ES-I3 (cell line): ENCODE measurements at regions not wholly inside any gene's neighbourhood (a gene's known extent, or its start where the extent isn't known, plus 50 kb on each side); places are given as distances from the start of the nearest gene placed in this dataset.
A peak's percentile ranks its signal among the peaks of the same experiment; 100 is the strongest.

Experiments
- H3K36me3 ChIP-seq: 2 replicates; pipeline ENCODE4 v1.6.1; 2013; ENCODE audit warnings: mild to moderate bottlenecking, low read length, control low read depth, moderate library complexity; ENCODE audit not compliant: insufficient read depth
- H3K4me1 ChIP-seq: 2 replicates; pipeline ENCODE4 v1.6.1; 2013; ENCODE audit warnings: mild to moderate bottlenecking, control low read depth, low read length; ENCODE audit not compliant: insufficient read depth
- H3K9ac ChIP-seq: 2 replicates; pipeline ENCODE4 v1.6.1; 2013; ENCODE audit warnings: low read depth, mild to moderate bottlenecking, low read length, moderate library complexity
- H3K9me3 ChIP-seq: 2 replicates; pipeline ENCODE4 v1.6.1; 2013; ENCODE audit warnings: mild to moderate bottlenecking, low read length, moderate library complexity; ENCODE audit not compliant: control insufficient read depth, insufficient read depth

DNA sequence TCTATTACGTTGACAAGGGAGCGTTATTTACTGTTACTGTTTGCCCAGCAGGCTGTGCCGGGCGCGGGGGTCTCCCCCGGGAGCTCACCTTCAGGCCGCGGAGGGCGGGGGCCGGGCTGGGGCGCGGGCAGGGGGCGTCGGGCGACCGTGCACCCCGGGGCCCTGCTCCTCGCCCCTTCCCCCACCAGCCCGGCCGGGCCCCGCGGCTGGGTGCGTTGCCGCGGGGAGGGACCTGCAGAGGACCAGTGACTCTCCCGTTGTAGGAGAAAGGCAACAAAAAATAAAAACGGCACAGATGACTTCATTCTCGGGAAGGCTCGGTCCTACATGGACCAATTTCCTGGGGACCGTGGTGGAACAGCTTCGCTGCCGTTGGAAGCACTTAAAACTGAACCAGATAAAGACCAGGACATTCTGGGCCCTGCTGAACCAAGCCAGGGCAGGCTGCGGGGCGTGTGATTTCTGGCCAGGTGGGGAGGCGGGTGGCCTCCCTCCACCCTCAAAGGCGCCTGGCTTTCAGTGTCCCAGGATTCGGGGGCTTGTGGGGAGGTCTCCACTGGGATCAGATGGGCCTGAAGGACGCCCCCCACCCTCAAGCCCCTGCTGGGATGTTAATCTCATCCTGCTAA, 57.4 kb downstream of the IGLL1 start:
- H3K36me3 ChIP-seq: no peaks in the 10 kb centered on the region
- peak overlapping the region; percentile 31; the same call in 1 of the 2 replicates for H3K9ac ChIP-seq
- H3K4me1 ChIP-seq: peaks cover 8% of the 10 kb centered on the region; the same call in 1 of the 2 replicates
- no peaks in the 10 kb centered on the region for H3K9me3 ChIP-seq

GRCh38 chr22:23521441-23522113, 58.5 kb downstream of the IGLL1 start:
- Histone ChIP-seq H3K9ac (peak overlapping the region; percentile 47; the same call in 1 of the 2 replicates), H3K4me1 (peaks cover 8% of the 10 kb centered on the region; the same call in 1 of the 2 replicates), H3K36me3 (no peaks in the 10 kb centered on the region), H3K9me3 (no peaks in the 10 kb centered on the region)

DNA sequence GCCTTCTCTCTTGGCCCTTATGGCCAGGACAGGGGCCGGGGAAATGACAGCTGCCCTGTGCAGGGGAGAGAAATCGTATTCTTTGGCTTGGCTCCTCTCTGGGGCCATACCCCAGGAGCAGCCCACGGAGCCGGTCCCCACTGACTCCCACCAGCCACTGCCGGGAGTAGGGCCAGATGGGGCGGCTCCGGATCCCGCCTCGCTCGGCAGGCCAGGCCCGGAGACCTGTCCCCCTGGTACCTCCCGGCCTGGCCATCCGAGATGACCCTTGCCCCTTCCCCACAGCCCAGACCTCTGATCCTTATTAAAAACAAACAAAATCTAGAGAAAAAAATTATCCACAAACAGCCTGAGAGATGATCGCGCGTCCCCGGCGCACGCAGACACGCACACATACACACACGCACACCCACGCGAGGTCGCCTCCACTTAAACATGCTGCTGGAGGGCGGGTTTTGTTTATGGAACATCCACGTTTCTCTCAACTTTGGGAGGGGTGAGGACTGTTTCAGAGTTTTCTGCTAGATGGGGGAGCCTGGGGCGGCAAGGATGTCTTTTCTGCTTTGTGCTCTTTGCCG, 59.1 kb downstream of the IGLL1 start:
- Histone ChIP-seq H3K36me3 (no peaks in the 10 kb centered on the region), H3K4me1 (peaks cover 8% of the 10 kb centered on the region; the same call in 1 of the 2 replicates), H3K9me3 (no peaks in the 10 kb centered on the region), H3K9ac (peak overlapping the region; percentile 47; the same call in 1 of the 2 replicates)

- Histone ChIP-seq H3K36me3 (no peaks in the 10 kb centered on the region), H3K9ac (no peak overlapping the region), H3K4me1 (peaks cover 11% of the 10 kb centered on the region; the same call in 1 of the 2 replicates), H3K9me3 (no peaks in the 10 kb centered on the region)
Observed at GRCh38 chr22:23519442-23520157, 60.5 kb downstream of the IGLL1 start.

GRCh38 chr22:23518376-23519187, 61.5 kb downstream of the IGLL1 start:
- H3K4me1 ChIP-seq: peaks cover 15% of the 10 kb centered on the region; the same call in 1 of the 2 replicates
- no peak overlapping the region for H3K9ac ChIP-seq
- no peaks in the 10 kb centered on the region for H3K36me3 ChIP-seq
- H3K9me3 ChIP-seq: no peaks in the 10 kb centered on the region

DNA sequence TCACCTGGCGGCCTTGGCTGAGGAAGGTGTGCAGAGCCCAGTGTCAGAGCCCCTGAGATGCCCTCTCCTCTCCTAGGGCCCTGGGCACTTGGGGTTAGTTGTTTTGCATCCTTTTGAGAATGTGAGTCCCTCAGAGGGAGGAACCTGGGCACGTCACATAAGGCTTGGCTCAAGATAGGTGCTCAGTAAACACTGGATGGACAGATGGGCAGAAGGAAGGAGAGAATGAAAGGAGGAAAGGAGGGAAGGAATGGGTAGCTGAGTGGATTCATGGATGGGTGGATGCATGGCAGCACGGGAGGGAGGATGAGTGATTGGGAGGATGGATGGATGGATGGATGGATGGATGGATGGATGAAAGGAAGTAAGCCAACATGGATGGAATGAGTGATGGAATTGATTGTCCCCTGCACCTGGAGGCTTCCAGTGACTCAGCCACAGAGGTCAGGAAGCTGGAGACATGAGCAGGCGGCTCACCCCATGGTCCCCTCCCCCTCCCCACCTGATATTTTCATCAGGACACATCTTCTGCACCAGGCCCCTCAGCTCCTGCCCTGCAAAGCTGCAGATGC, 62.2 kb downstream of the IGLL1 start:
- Histone ChIP-seq H3K9me3 (no peaks in the 10 kb centered on the region), H3K4me1 (peaks cover 15% of the 10 kb centered on the region; the same call in 1 of the 2 replicates), H3K36me3 (no peaks in the 10 kb centered on the region), H3K9ac (no peak overlapping the region)

DNA sequence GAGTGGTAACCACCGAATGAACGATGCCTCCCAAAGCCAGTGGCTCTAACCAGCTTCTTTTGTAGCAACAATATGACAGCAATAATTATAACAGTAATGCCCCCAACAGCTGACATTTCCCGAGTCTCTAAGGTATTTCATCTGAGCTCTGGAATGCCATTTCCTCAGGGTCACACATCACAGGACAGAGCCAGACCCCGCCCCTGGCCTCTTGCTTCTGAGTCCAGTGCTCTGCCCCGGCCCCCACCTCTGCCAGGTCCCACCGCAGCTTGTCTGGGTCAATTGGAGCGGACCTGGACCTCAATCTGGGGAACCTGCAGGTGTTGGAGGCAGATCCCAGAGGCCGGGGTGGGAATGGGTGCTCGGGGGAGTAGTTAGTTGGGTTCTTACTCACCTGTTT, 63.8 kb downstream of the IGLL1 start:
- H3K9ac ChIP-seq: no peak overlapping the region
- peaks cover 15% of the 10 kb centered on the region; the same call in 1 of the 2 replicates for H3K4me1 ChIP-seq
- H3K9me3 ChIP-seq: no peaks in the 10 kb centered on the region
- H3K36me3 ChIP-seq: no peaks in the 10 kb centered on the region

DNA sequence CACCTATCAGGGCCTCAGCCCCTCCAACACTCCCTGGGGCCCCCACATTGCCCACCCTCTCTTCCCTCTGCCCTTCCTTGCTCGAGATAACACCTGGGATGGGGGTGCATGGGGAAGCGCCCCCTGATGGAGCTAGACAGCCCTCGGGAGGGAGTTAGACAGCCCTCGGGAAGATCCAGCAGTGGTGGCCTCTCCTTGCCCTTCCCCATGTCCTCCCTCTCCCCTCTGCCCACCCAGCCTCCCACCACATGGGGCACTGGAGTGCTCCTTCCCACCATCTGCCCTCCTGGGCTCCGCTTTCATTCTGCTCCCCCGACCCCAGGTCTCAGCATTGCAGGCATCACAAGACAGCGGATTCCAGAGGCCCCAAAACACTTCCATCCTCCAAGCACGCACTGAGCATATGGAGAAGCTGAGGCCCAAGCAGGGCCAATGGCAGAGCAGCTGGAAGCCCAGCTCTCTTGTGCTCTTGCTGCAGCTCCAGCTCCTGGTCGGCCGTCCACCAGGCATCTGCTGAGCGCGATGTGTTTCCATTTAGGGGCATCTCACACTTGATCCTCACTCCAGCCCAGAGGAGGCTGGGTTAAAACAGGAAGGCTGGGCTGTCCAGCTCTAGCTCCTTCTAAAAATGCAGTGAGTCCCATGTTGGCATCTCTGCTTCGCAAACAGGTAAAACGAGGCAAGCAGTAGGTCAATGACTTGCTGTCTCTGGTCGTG, 65.6 kb downstream of the IGLL1 start:
- H3K4me1 ChIP-seq: peaks cover 12% of the 10 kb centered on the region
- H3K9me3 ChIP-seq: no peaks in the 10 kb centered on the region
- no peak overlapping the region for H3K9ac ChIP-seq
- H3K36me3 ChIP-seq: no peaks in the 10 kb centered on the region

- Histone ChIP-seq H3K36me3 (no peaks in the 10 kb centered on the region), H3K4me1 (peaks cover 13% of the 10 kb centered on the region), H3K9ac (no peak overlapping the region), H3K9me3 (no peaks in the 10 kb centered on the region)
Observed at GRCh38 chr22:23513705-23514104, 66.4 kb downstream of the IGLL1 start.

DNA sequence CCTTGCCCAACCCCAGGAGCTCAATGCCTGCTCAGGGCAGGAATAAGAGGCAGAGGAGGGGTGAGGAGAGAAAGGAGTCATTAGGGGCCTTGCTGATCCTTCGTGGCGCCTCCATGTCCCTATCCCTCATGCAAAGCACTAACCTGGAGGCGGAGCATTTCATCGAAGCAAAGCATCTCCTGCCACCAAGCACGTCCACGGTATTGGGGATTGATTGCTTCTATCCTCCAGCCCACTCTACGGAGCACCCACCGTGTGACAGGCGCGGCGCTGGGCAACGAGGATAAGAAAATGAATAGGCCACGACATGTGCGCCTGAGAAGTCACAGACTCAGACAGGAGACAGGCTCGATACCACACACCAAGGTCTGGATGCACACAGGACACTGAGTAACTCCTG, 67.0 kb downstream of the IGLL1 start:
- Histone ChIP-seq H3K4me1 (peaks cover 13% of the 10 kb centered on the region), H3K36me3 (no peaks in the 10 kb centered on the region), H3K9me3 (no peaks in the 10 kb centered on the region), H3K9ac (no peak overlapping the region)

- Histone ChIP-seq H3K9me3 (no peaks in the 10 kb centered on the region), H3K4me1 (peaks cover 13% of the 10 kb centered on the region), H3K9ac (no peak overlapping the region), H3K36me3 (no peaks in the 10 kb centered on the region)
Observed at GRCh38 chr22:23512721-23513120, 67.4 kb downstream of the IGLL1 start.

GRCh38 chr22:23512348-23512705, 67.8 kb downstream of the IGLL1 start:
- Histone ChIP-seq H3K9me3 (no peaks in the 10 kb centered on the region), H3K4me1 (peaks cover 13% of the 10 kb centered on the region), H3K36me3 (no peaks in the 10 kb centered on the region), H3K9ac (no peak overlapping the region)

DNA sequence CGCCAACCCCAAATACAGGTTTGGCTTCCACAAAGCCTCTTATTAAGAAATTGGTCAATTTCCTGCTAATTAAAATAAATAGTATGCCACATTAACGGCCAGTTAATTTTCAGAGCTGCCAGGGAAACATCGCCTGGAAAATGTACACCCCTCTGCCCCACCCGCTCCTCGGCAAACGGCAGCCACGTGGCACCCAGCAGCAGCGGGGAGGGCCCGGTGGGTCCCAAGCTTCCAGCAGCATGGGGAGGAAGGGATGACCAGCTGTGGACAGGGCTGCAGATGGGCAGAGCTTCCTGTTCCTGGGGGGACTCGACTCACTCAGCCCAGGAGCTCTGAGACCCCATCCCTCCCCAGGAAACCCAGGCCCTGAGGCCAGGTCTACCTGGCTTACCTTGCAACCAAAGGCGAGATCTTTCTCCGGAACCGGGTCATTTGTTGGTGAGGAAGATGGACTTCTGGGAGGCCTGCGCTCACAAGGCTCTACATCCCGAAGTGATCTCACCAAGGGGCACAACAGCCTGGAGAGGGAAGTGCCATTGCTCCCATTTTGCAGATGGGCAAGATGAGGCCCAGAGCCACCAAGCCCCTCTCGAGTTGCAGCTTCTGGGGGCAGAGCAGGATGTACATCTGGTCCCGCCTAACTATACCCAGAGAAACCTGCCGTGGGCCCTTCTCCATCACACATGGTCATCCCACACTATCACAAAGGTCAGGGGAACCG, 68.3 kb downstream of the IGLL1 start:
- Histone ChIP-seq H3K9me3 (no peaks in the 10 kb centered on the region), H3K9ac (no peak overlapping the region), H3K4me1 (peaks cover 13% of the 10 kb centered on the region)

More for the DNA sequence above, 68.3 kb downstream of the IGLL1 start:
- H3K36me3 ChIP-seq: no peaks in the 10 kb centered on the region
